ENCODE measurements at regions not wholly inside any gene's neighbourhood (a gene's known extent, or its start where the extent isn't known, plus 50 kb on each side); places are given as distances from the start of the nearest gene placed in this dataset.
"Not testable (repeated sequence)": the region's sequence is repeated elsewhere in the genome, so short reads cannot be mapped to it uniquely, and the experiment has no call there.

- WGBS (ENCODE audit: insufficient coverage), result no CpG with 5 or more reads among the region's 3 CpGs
- no peaks in the 10 kb centered on the region for H3K4me1 Mint-ChIP-seq
- no peaks in the 10 kb centered on the region for H3K27me3 Mint-ChIP-seq (ENCODE audit: low read depth in 3 of 3)
- DNase-seq, result no peak
- Histone ChIP-seq H3K9ac (ENCODE audit: insufficient read depth, low read length, poor library complexity, severe bottlenecking) (no peak overlapping the region), H3K27ac (ENCODE audit: low read depth in 1 of 2, low read length in 2 of 2) (no peak overlapping the region), H3K4me1 (ENCODE audit: control insufficient read depth in 1 of 2, insufficient read depth in 2 of 2, low read length in 2 of 2) (no peaks in the 10 kb centered on the region), H3K36me3 (replicated peaks in 1 of 2; ENCODE audit: control insufficient read depth in 1 of 2, insufficient read depth in 2 of 2, low read length in 2 of 2) (no peaks in the 10 kb centered on the region), H3K27me3 (ENCODE audit: control insufficient read depth in 2 of 2, insufficient read depth in 2 of 2, low read length in 2 of 2) (no peaks in the 10 kb centered on the region), H3K4me3 (replicated peaks in 1 of 3; ENCODE audit: low read depth in 2 of 3, low read length in 3 of 3) (no peak overlapping the region), H2AFZ (ENCODE audit: insufficient read depth, low read depth, low read length, poor library complexity, severe bottlenecking) (no peak overlapping the region), H3K79me2 (ENCODE audit: insufficient read depth, low read length) (no peaks in the 10 kb centered on the region), H3K4me2 (replicated peaks; ENCODE audit: extremely low read depth, low read length, poor library complexity, severe bottlenecking) (no peak overlapping the region), H4K20me1 (ENCODE audit: insufficient read depth, low read length) (no peaks in the 10 kb centered on the region), H3K9me3 (replicated peaks in 1 of 2; ENCODE audit: control insufficient read depth in 1 of 2, insufficient read depth in 1 of 2, low read length in 2 of 2) (peaks cover 7 to 12% of the 10 kb centered on the region in 2 donors)
- intact Hi-C loops (cut with micrococcal nuclease), result no loop called here
- H3K4me3 Mint-ChIP-seq, result no peak overlapping the region
- no peaks in the 10 kb centered on the region for H3K36me3 Mint-ChIP-seq
- H3K9me3 Mint-ChIP-seq, result peaks cover 0 to 4% (median 1%) of the 10 kb centered on the region in 7 donors
- no peak for TF ChIP-seq CTCF (IDR thresholded peaks at IDR 0.05)
- H3K27ac Mint-ChIP-seq, result no peak overlapping the region
Measured at GRCh38 chr11:90997241-90997640, 774.4 kb upstream of the CHORDC1 start.

- intact Hi-C loops (cut with micrococcal nuclease); H3K9me3 ChIP-seq (replicated peaks in 1 of 2; ENCODE audit: control insufficient read depth in 1 of 2, insufficient read depth in 1 of 2, low read length in 2 of 2): not testable (repeated sequence)
Measured at GRCh38 chr11:90972159-90972558, 749.3 kb upstream of the CHORDC1 start.

More at GRCh38 chr11:90972159-90972558, 749.3 kb upstream of the CHORDC1 start:
- H3K36me3 ChIP-seq (replicated peaks in 1 of 2; ENCODE audit: control insufficient read depth in 1 of 2, insufficient read depth in 2 of 2, low read length in 2 of 2); H3K9ac ChIP-seq (ENCODE audit: insufficient read depth, low read length, poor library complexity, severe bottlenecking); H3K4me1 ChIP-seq (ENCODE audit: control insufficient read depth in 1 of 2, insufficient read depth in 2 of 2, low read length in 2 of 2); H3K79me2 ChIP-seq (ENCODE audit: insufficient read depth, low read length); H3K4me3 ChIP-seq (replicated peaks in 1 of 3; ENCODE audit: low read depth in 2 of 3, low read length in 3 of 3); H3K27me3 ChIP-seq (ENCODE audit: control insufficient read depth in 2 of 2, insufficient read depth in 2 of 2, low read length in 2 of 2); H3K27me3 Mint-ChIP-seq (ENCODE audit: low read depth in 3 of 3); H4K20me1 ChIP-seq (ENCODE audit: insufficient read depth, low read length); DNase-seq; H3K36me3 Mint-ChIP-seq; H3K4me1 Mint-ChIP-seq; H3K27ac ChIP-seq (ENCODE audit: low read depth in 1 of 2, low read length in 2 of 2); H2AFZ ChIP-seq (ENCODE audit: insufficient read depth, low read depth, low read length, poor library complexity, severe bottlenecking); H3K4me3 Mint-ChIP-seq; H3K27ac Mint-ChIP-seq; H3K4me2 ChIP-seq (replicated peaks; ENCODE audit: extremely low read depth, low read length, poor library complexity, severe bottlenecking): not testable (repeated sequence)
- peaks cover 4 to 24% (median 7%) of the 10 kb centered on the region in 7 donors for H3K9me3 Mint-ChIP-seq
- 90% methylated on average over 5 of the region's 22 CpGs for WGBS (ENCODE audit: insufficient coverage)

Measured in CD14-positive monocyte (primary cell).